Occipital lobe (tissue), 1 donor: ENCODE measurements at regions not wholly inside any gene's neighbourhood (a gene's known extent, or its start where the extent isn't known, plus 50 kb on each side); places are given as distances from the start of the nearest gene placed in this dataset.
"Not testable (repeated sequence)": the region's sequence is repeated elsewhere in the genome, so short reads cannot be mapped to it uniquely, and the experiment has no call there.

ENCODE experiments used
- DNase-seq: peaks from one replicate; lab custom pipeline; 2025; lab: John Stamatoyannopoulos, UW

GRCh38 chr5:124962111-124962510 lies 215.7 kb upstream of the ZNF608 start:
- no peak for DNase-seq

- no peak for DNase-seq
Observed at GRCh38 chr5:124962735-124963134, 216.3 kb upstream of the ZNF608 start.

DNA sequence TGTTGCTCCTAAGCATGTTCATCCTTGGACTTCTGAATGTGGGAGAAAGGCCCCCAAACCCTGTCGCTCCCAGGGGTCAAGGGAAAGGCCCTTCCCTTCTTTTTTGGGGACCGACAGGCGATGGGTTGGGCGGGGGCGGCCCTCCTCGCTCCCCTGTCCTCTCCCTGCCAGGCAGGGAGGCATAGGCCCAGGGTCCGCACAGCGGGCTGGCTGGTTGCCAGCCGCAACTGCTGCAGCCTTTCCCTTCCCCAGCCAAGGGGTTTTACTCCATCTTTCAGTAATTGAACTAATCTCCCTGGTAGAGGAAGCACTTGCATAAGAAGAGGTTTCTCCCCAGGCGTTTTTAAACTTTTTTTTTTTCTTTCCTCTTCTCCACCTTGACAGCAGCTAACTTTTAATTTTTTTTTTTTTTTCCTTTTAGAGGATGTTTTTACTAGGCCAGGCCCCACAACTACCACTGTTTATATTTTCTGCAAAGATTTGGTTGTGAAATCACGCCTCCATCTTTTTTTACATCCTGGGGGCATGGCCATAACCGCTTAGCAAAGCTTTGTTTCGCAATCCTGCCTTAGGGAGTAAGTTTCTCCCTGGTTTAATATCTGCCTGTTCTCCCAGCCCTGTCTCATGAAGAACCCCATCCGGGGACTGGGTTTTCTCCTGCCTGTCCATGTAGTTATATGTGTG lies 216.9 kb upstream of the ZNF608 start:
- no peak for DNase-seq

- DNase-seq, result not testable (repeated sequence)
Observed at GRCh38 chr5:124966741-124967140, 220.3 kb upstream of the ZNF608 start.

DNA sequence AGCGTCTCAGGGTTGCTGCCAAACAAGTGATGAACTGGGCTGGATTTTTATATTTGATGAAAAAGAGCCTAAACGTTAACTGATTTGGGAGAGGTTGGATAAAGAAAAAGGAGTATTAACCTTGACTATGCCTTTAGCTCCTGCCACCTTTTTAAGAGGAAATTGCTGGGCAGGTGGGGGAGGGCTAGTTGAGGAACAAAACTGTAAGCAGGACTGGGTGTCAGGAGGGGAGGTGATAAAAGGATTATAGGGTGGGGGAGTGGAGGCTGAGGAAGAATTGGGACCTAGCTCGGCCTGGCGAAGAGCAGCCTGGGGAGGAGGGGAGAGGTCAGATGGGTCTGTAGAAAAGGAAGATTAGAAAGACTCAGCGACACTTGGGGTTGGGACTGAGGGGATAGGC lies 223.9 kb upstream of the ZNF608 start:
- DNase-seq, result not testable (repeated sequence)

- DNase-seq, result no peak
Observed at GRCh38 chr5:124972703-124973102, 226.3 kb upstream of the ZNF608 start.

GRCh38 chr5:124973661-124974060 lies 227.2 kb upstream of the ZNF608 start:
- DNase-seq, result no peak

GRCh38 chr5:124976086-124976485 lies 229.6 kb upstream of the ZNF608 start:
- DNase-seq, result no peak

DNA sequence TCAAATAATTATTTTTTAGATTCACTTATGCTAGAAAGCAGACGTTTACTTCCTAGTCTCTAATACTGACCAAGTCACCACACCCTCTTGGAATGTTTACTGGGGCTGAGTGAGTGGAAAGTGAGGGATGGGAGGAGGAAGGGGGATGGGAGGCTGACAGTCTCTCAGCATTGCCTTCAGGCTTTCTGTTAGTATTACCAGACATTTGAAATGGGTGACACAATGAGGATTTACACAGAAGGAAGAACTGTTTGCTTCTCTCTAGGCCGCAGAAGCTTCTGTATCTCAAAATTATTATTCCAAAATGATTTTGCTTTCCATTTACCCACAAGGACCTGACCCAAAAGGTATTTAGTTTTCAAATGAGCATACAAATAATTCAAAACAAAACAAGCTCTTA lies 232.8 kb upstream of the ZNF608 start:
- DNase-seq, result no peak

GRCh38 chr5:124980163-124980941 lies 233.9 kb upstream of the ZNF608 start:
- peak; percentile 5 for DNase-seq

GRCh38 chr5:124981901-124982300 lies 235.5 kb upstream of the ZNF608 start:
- DNase-seq, result no peak

DNA sequence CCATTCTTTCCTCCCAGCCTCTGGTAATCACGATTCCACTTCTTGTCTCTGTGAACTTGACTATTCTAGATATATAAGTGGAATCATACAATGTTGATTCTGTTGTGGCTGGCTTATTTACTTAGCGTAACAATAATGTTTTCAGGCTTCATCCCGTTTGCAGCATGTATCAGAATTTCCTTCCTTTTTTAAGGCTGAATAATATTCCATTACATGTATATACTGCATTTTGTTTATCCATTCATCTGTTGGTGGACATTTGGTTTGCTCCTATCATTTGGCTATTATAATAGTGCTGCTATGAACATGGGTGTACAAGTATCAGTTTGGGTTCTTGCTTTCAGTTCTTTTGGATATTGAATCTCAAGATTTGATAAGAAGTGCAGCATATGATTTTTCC lies 239.7 kb upstream of the ZNF608 start:
- DNase-seq, result no peak

- DNase-seq, result no peak
Observed at GRCh38 chr5:124986667-124987066, 240.2 kb upstream of the ZNF608 start.

DNA sequence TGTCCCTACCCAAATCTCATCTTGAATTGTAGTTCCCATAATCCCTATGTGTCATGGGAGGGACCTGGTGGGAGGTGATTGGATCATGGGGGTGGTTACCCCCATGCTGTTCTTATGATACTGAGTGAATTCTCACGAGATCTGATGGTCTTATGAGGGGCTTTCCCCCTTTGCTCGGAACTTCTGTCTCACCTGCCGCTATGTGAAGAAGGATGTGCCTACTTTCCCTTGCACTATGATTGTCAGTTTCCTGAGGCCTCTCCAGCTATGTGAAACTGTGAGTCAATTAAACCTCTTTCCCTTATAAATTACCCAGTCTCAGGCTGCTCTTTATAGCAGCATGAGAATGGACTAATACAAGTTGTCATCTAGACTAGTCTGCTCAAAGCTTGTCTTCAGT lies 241.3 kb upstream of the ZNF608 start:
- DNase-seq, result not testable (repeated sequence)

GRCh38 chr5:124990723-124991122 lies 244.3 kb upstream of the ZNF608 start:
- DNase-seq, result no peak

DNA sequence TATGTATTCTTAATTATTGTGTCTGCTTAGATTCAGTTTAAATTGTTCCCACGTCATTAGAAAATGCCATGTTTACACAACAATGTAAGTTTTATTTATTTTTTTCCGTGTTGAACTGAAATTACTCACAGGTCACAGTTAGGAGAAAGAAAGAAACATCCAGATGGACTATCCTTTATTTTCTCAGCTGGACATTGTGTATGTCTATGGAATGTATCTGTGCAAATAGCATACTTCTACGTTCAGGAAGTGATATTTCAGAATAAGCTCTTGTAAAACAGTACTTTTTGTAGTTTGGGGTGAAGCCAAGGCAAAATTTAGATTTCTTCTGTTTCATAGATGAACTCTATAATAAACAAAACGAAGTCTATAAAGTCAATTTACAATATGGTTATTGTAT lies 249.0 kb upstream of the ZNF608 start:
- no peak for DNase-seq

DNA sequence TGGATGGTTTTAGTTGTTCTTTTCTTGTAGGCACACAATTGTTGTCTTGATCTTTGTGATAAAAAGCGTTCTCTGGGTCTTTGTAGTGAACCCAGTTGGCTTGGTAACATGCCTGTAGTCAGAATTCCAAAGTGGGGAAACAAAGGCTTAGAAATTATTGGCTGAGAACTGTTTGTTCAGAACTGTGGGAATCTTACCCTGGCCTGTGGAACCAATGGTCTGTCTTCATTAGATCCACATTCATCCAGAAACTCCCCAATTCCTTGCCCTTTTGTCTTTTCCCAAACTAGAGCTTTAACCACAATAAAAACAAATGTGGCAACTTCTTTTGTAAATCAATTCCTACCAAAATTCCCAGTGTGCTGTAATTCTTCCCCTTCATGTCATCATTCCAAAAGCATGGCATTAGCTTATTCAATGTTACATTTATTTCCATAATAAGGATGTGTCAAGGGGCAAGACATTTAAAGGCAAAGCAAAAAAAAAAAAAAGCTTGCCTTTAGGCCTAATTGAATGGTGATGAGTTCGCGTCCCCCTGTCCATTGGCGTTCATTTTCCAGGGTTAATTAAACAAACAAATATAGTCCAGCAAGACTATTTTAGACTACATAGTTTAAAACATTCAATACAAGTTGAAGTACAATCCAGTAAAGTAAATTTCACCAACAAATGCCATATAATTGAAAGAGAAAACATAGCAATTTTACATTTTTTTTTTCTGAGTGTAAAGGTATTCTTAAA lies 249.8 kb upstream of the ZNF608 start:
- no peak for DNase-seq

DNA sequence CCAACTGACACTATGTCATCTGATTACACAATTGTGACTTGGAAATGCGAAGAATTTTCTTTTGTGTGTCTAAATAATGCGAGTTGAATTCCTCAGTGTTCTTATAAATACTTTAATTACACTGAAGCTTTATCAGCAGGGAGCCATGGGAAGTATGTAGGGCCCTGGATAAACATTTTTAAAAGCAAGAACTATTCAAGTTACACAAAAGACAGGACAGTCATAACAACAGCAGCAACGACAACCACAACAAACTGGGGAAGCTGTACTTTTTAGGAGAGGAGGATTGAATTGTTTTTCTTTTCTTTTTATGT lies 250.3 kb upstream of the ZNF608 start:
- DNase-seq, result no peak

DNA sequence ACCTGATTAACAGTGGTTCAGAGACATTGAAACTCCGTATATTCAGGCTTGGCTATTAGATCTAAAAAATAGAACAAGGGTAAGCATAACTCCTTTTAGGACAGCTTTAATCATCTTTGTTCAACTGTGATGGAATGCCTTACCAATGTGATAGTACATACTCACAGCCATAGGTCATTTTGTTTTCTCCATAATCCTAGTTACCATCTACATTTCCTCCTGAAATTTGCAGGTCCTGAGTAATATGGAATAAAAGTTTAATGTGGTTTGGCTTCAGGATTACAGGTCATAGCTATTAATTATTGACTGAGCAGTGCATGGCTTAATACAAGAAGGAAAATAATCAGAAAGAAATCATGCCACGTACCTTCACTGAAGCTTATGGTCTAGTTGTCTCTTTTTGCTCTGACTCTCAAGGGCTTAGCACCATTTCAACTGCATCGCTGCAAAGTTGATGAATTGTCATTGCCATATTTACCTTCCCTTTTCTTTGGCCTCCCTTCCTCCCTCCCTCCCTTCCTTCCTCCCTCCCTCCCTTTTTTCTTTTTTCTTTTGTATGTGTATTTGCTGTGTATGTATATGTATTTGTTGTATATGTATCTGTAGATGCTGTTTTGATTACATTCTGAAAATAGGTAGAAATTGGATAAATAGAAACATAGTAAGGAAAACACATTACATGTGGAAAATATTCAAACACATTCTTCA lies 250.9 kb upstream of the ZNF608 start:
- no peak for DNase-seq

DNA sequence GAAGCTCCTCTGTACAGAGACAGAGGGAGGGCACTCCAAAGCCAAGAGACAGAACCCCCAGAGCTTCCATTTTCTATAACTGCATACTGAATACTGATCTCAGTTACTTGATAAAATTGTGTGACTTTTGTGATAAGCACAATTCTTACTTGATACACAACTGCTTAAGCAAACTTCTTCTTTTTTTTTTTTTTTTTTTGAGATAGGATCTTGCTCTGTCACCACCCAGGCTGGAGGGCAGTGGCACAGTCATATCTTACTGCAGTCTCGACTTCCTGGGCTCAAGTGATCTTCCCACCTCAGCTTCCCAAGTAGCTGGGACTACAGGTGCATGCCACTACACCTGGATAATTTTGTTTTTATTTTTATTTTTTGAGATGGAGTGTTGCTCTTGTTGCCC lies 252.1 kb upstream of the ZNF608 start:
- no peak for DNase-seq

DNA sequence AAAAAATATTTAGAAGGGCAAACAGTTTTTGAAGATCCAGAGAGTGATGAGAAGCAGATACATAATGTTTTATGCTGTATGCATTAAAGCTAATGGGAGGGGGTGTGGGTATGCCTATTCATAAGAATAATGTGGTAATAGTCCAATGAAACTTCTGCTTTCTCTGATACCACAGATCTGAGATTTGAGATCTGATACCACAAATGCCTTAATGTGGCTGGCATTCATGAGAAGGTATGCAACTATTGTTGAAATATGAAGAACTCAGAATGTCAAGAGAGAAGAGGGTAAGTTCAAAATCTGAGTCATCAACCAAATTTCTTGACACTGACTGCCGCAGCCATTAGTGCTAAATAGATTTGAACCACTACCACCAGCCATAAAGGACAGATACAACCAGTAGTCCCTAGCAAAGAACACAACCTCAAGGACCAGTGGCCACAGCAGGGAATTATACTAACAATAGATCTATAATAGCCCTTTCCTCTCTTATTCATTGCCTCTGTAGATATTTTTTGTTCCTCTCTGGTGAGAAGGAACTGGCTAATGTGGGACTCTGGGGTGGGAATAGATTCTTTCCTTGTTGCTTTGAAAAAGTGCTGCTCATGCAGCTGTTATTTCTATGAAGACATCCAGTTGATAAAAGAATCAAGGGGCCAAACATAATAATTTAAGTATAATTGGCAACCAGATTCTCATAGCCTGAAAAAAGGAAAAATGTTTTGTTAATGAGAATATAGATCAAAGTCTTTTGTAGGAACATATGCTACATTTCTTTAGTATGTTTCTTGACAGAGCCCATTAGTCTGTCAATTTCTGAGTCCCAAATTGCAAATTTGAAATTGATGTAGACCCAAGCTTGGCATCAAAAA lies 256.5 kb upstream of the ZNF608 start:
- no peak for DNase-seq
